GM12878 (cell line): ENCODE measurements at regions not wholly inside any gene's neighbourhood (a gene's known extent, or its start where the extent isn't known, plus 50 kb on each side); places are given as distances from the start of the nearest gene placed in this dataset.

Experiments
- ATF2 ChIP-seq: IDR thresholded peaks from 2 replicates; pipeline ENCODE4 v1.6.1; 2012; ENCODE audit warnings: low read length, inconsistent platforms
- BCLAF1 ChIP-seq: fragments of 450-650 bp; IDR thresholded peaks from 2 replicates; pipeline ENCODE4 v1.6.1; 2017; ENCODE audit warnings: antibody characterized with exemption, mild to moderate bottlenecking, moderate library complexity
- BHLHE40 ChIP-seq, 2 experiments: fragments of 450-650 bp in 1 of 2; IDR thresholded peaks; 2 replicates each; pipeline ENCODE4 v1.6.1; 2011 to 2017; ENCODE audit warnings: low read depth in 2 of 2, borderline replicate concordance in 1 of 2, improper control_type of control experiment in 1 of 2, low read length in 1 of 2, mild to moderate bottlenecking in 1 of 2
- CUX1 ChIP-seq: IDR thresholded peaks from 2 replicates; pipeline ENCODE4 v1.6.1; 2012; ENCODE audit warnings: improper control_type of control experiment, low read depth, low read length; ENCODE audit not compliant: insufficient replicate concordance
- FOXK2 ChIP-seq: fragments of 450-650 bp; IDR thresholded peaks from 2 replicates; pipeline ENCODE4 v1.6.1; 2017; ENCODE audit warnings: mild to moderate bottlenecking, moderate library complexity
- HSF1 ChIP-seq: fragments of 150-350 bp; IDR thresholded peaks from 2 replicates; pipeline ENCODE4 v1.6.1; 2014; ENCODE audit warnings: mild to moderate bottlenecking, low read depth, low read length
- NFYB ChIP-seq: IDR thresholded peaks from 2 replicates; pipeline ENCODE4 v1.6.1; 2011; ENCODE audit warnings: low read depth, mild to moderate bottlenecking, low read length, improper control_type of control experiment, moderate library complexity; ENCODE audit not compliant: insufficient read depth
- NR2C1 ChIP-seq: fragments of 450-650 bp; IDR thresholded peaks from 2 replicates; pipeline ENCODE4 v1.6.1; 2017; ENCODE audit warnings: antibody characterized with exemption, mild to moderate bottlenecking, moderate library complexity
- PAX8 ChIP-seq: fragments of 450-650 bp; IDR thresholded peaks from 2 replicates; pipeline ENCODE4 v1.6.1; 2017; ENCODE audit warnings: mild to moderate bottlenecking, moderate library complexity
- RB1 ChIP-seq: fragments of 450-650 bp; formaldehyde crosslinking; IDR thresholded peaks from 2 replicates; pipeline ENCODE4 v1.6.1; 2017; ENCODE audit warnings: mild to moderate bottlenecking, borderline replicate concordance
- RCOR1 ChIP-seq: conservative IDR thresholded peaks from 2 replicates; pipeline ENCODE4 v1.6.1; 2012; ENCODE audit warnings: low read depth, low read length, improper control_type of control experiment
- ZNF622 ChIP-seq: fragments of 450-650 bp; IDR thresholded peaks from 2 replicates; pipeline ENCODE4 v1.6.1; 2017; ENCODE audit warnings: mild to moderate bottlenecking, inconsistent platforms
- ZNF687 ChIP-seq: fragments of 450-650 bp; IDR thresholded peaks from 2 replicates; pipeline ENCODE4 v1.6.1; 2017; ENCODE audit warnings: mild to moderate bottlenecking, moderate library complexity

- no peak for TF ChIP-seq HSF1
- no peak for TF ChIP-seq ZNF622
- peak; percentile 63; the same call in 1 of the 2 replicates for TF ChIP-seq ATF2
- TF ChIP-seq RB1 = no peak
- TF ChIP-seq PAX8 = no peak
- TF ChIP-seq ZNF687 = no peak
- TF ChIP-seq FOXK2 = no peak
- TF ChIP-seq CUX1 = no peak
- no peak for TF ChIP-seq BCLAF1
- peak; percentile 22 to 58; a peak in 1 of 4 replicates for TF ChIP-seq BHLHE40 (IDR thresholded peaks at IDR 0.05; ENCODE audit: borderline replicate concordance in 1 of 2, low read depth in 2 of 2, low read length in 1 of 2)
- TF ChIP-seq NFYB = no peak
- no peak for TF ChIP-seq NR2C1
- TF ChIP-seq RCOR1 = no peak
These were observed 152.0 kb downstream of the MACC1 start (continued) for GRCh38 chr7:20064974-20065862.
